ENCODE measurements at regions not wholly inside any gene's neighbourhood (a gene's known extent, or its start where the extent isn't known, plus 50 kb on each side); places are given as distances from the start of the nearest gene placed in this dataset.

GRCh38 chr2:157164891-157165290, 92.6 kb upstream of the GALNT5 start:
- no peaks in the 10 kb centered on the region for H3K36me3 ChIP-seq (ENCODE audit: control insufficient read depth in 2 of 2, extremely low read depth in 1 of 2, insufficient read depth in 2 of 2, low read length in 2 of 2)
- no peaks in the 10 kb centered on the region for H3K9me1 ChIP-seq (replicated peaks; ENCODE audit: control insufficient read depth, extremely low read depth, insufficient read depth, low read length)
- no peaks in the 10 kb centered on the region for H3K27me3 ChIP-seq (ENCODE audit: control insufficient read depth in 2 of 2, insufficient read depth in 2 of 2, low read length in 2 of 2)
- ChIA-PET POLR2A (no interaction called here), CTCF (no interaction called here)
- no peak for TF ChIP-seq JUN (IDR thresholded peaks at IDR 0.05; ENCODE audit: borderline replicate concordance, insufficient read depth, insufficient read length, low read depth)
- no peak overlapping the region for H3K9ac ChIP-seq (replicated peaks; ENCODE audit: extremely low read depth, insufficient read depth, low read length)
- no peaks in the 10 kb centered on the region for H4K20me1 ChIP-seq (replicated peaks; ENCODE audit: control insufficient read depth, extremely low read depth, insufficient read depth, low read length)
- intact Hi-C loops (cut with micrococcal nuclease) (no loop called here), dilution Hi-C loops (cut with MboI; ENCODE audit: extremely low pct_ligation_motif_present, low sequenced_read_pairs) (no loop called here)
- BruUV-seq (replicated peaks), result no TSS peak
- H3K27ac ChIP-seq (ENCODE audit: insufficient read depth, low read depth, low read length), result no peak overlapping the region
- H2AFZ ChIP-seq (ENCODE audit: low read depth, low read length), result no peak overlapping the region
- H3K4me2 ChIP-seq (ENCODE audit: insufficient read depth, low read length), result no peak overlapping the region
- H3K9me3 ChIP-seq (replicated peaks; ENCODE audit: control insufficient read depth, insufficient read depth, low read length), result no peaks in the 10 kb centered on the region
- H3K79me2 ChIP-seq (ENCODE audit: control insufficient read depth, insufficient read depth, low read length), result no peaks in the 10 kb centered on the region
- H3K4me1 ChIP-seq (ENCODE audit: control insufficient read depth, extremely low read depth, insufficient read depth, low read length), result no peaks in the 10 kb centered on the region
- no peak overlapping the region for H3K4me3 ChIP-seq (replicated peaks in 1 of 3; ENCODE audit: insufficient read depth in 1 of 3, low read depth in 1 of 3, low read length in 3 of 3)
- DNase-seq (ENCODE audit: low read depth, low spot score) (no peak), FAIRE-seq (no peak)

- BruUV-seq (replicated peaks), result no TSS peak
- TF ChIP-seq POLR2AphosphoS5 (IDR thresholded peaks at IDR 0.05; ENCODE audit: insufficient read depth, low read depth, low read length) (no peak), JUN (IDR thresholded peaks at IDR 0.05; ENCODE audit: borderline replicate concordance, insufficient read depth, insufficient read length, low read depth) (no peak), POLR2A (IDR thresholded peaks at IDR 0.05; ENCODE audit: low read depth, low read length) (no peak), MYC (IDR thresholded peaks at IDR 0.05; ENCODE audit: low read depth, low read length) (no peak), CTCF (IDR thresholded peaks at IDR 0.05; ENCODE audit: extremely low read depth in 1 of 2, insufficient read depth in 1 of 2, low read depth in 1 of 2, low read length in 2 of 2) (no peak), EZH2 (IDR thresholded peaks at IDR 0.05; ENCODE audit: borderline replicate concordance, low read depth, low read length, severe bottlenecking) (no peak), FOS (IDR thresholded peaks at IDR 0.05; ENCODE audit: borderline replicate concordance, insufficient read depth, low read length) (no peak), MAX (IDR thresholded peaks at IDR 0.05; ENCODE audit: insufficient read depth, insufficient read length) (no peak), GATA2 (IDR thresholded peaks at IDR 0.05; ENCODE audit: insufficient read depth, insufficient read length, low read depth, low read length) (no peak)
- H3K79me2 ChIP-seq (ENCODE audit: control insufficient read depth, insufficient read depth, low read length), result no peaks in the 10 kb centered on the region
- DNase-seq (ENCODE audit: low read depth, low spot score), result no peak
- no peaks in the 10 kb centered on the region for H3K36me3 ChIP-seq (ENCODE audit: control insufficient read depth in 2 of 2, extremely low read depth in 1 of 2, insufficient read depth in 2 of 2, low read length in 2 of 2)
- POLR2A ChIA-PET, result no interaction called here
- dilution Hi-C loops (cut with MboI; ENCODE audit: extremely low pct_ligation_motif_present, low sequenced_read_pairs) (no loop called here), intact Hi-C loops (cut with micrococcal nuclease) (no loop called here)
- H3K9me1 ChIP-seq (replicated peaks; ENCODE audit: control insufficient read depth, extremely low read depth, insufficient read depth, low read length), result no peaks in the 10 kb centered on the region
- no peaks in the 10 kb centered on the region for H3K9me3 ChIP-seq (replicated peaks; ENCODE audit: control insufficient read depth, insufficient read depth, low read length)
- H3K4me2 ChIP-seq (ENCODE audit: insufficient read depth, low read length), result no peak overlapping the region
- no peak overlapping the region for H2AFZ ChIP-seq (ENCODE audit: low read depth, low read length)
- no peaks in the 10 kb centered on the region for H4K20me1 ChIP-seq (replicated peaks; ENCODE audit: control insufficient read depth, extremely low read depth, insufficient read depth, low read length)
- no peak overlapping the region for H3K4me3 ChIP-seq (replicated peaks in 1 of 3; ENCODE audit: insufficient read depth in 1 of 3, low read depth in 1 of 3, low read length in 3 of 3)
- no peak for FAIRE-seq
- CTCF ChIA-PET, result no interaction called here
- no peak overlapping the region for H3K9ac ChIP-seq (replicated peaks; ENCODE audit: extremely low read depth, insufficient read depth, low read length)
- peaks cover 8% of the 10 kb centered on the region for H3K4me1 ChIP-seq (ENCODE audit: control insufficient read depth, extremely low read depth, insufficient read depth, low read length)
- no peak overlapping the region for H3K27ac ChIP-seq (ENCODE audit: insufficient read depth, low read depth, low read length)
- no peaks in the 10 kb centered on the region for H3K27me3 ChIP-seq (ENCODE audit: control insufficient read depth in 2 of 2, insufficient read depth in 2 of 2, low read length in 2 of 2)
Measured at GRCh38 chr2:157168501-157168900, 89.0 kb upstream of the GALNT5 start.

Data from endothelial cell of umbilical vein (primary cell).